Cerebellar cortex (tissue), 1 donor: ENCODE measurements at regions not wholly inside any gene's neighbourhood (a gene's known extent, or its start where the extent isn't known, plus 50 kb on each side); places are given as distances from the start of the nearest gene placed in this dataset.

Experiments
- DNase-seq: peaks from one replicate; pipeline ENCODE4 v3.0.0-alpha.2; 2015; ENCODE audit warnings: low spot score

GRCh38 chr12:62127516-62127915 is 132.7 kb upstream of the USP15 start:
- DNase-seq: no peak

- no peak for DNase-seq
These were observed 131.8 kb upstream of the USP15 start for GRCh38 chr12:62128175-62128975.

GRCh38 chr12:62129291-62129690 is 130.9 kb upstream of the USP15 start:
- no peak for DNase-seq

- DNase-seq: no peak
These were observed 129.8 kb upstream of the USP15 start for GRCh38 chr12:62130402-62130801.

- no peak for DNase-seq
These were observed 129.2 kb upstream of the USP15 start for GRCh38 chr12:62130834-62131552.

GRCh38 chr12:62133440-62133839 is 126.8 kb upstream of the USP15 start:
- no peak for DNase-seq

GRCh38 chr12:62135553-62136200 is 124.5 kb upstream of the USP15 start:
- no peak for DNase-seq

GRCh38 chr12:62136496-62136895 is 123.7 kb upstream of the USP15 start:
- DNase-seq: no peak

- no peak for DNase-seq
These were observed 121.7 kb upstream of the USP15 start for GRCh38 chr12:62138527-62138926.

GRCh38 chr12:62146318-62146717 is 113.9 kb upstream of the USP15 start:
- no peak for DNase-seq

- DNase-seq: no peak
These were observed 102.2 kb upstream of the USP15 start for GRCh38 chr12:62158013-62158412.

- DNase-seq: no peak
These were observed 101.5 kb upstream of the USP15 start for GRCh38 chr12:62158461-62159360.

GRCh38 chr12:62162214-62162613 is 98.0 kb upstream of the USP15 start:
- DNase-seq: no peak

GRCh38 chr12:62163368-62163767 is 96.8 kb upstream of the USP15 start:
- no peak for DNase-seq

GRCh38 chr12:62164036-62164435 is 96.2 kb upstream of the USP15 start:
- no peak for DNase-seq

GRCh38 chr12:62166525-62166924 is 93.7 kb upstream of the USP15 start:
- DNase-seq: no peak

- DNase-seq: no peak
These were observed 91.8 kb upstream of the USP15 start for GRCh38 chr12:62168411-62168810.

- no peak for DNase-seq
These were observed 90.0 kb upstream of the USP15 start for GRCh38 chr12:62170241-62170640.

GRCh38 chr12:62190689-62191490 is 69.3 kb upstream of the USP15 start:
- no peak for DNase-seq

- DNase-seq: no peak
These were observed 68.6 kb upstream of the USP15 start for GRCh38 chr12:62191491-62192179.
